ENCODE measurements at regions not wholly inside any gene's neighbourhood (a gene's known extent, or its start where the extent isn't known, plus 50 kb on each side); places are given as distances from the start of the nearest gene placed in this dataset.
"Not testable (repeated sequence)": the region's sequence is repeated elsewhere in the genome, so short reads cannot be mapped to it uniquely, and the experiment has no call there.

GRCh38 chrX:150051096-150051495, 112.8 kb upstream of the EOLA2 start:
- ChIA-PET POLR2A (no interaction called here), CTCF (no interaction called here)

DNA sequence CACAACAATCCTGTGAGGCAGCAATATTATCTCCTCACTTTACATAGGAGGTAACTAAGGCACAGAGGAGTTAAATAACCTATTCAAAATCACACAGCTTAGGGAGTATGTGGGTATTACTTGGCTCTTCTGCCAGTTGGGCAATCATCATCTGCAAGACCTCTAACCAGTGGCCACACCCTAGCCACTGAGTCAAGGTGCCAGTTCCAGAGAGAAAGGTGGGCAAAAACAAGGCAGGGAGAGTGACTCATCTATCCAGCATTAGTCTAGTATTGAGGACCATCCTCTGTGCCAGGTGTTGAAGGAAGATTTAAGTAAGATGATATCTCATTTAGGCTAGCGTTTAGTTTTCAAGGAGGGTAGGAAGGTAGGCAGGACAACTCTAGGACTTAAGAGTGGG, 113.9 kb upstream of the EOLA2 start:
- CTCF ChIA-PET: no interaction called here
- POLR2A ChIA-PET: no interaction called here

DNA sequence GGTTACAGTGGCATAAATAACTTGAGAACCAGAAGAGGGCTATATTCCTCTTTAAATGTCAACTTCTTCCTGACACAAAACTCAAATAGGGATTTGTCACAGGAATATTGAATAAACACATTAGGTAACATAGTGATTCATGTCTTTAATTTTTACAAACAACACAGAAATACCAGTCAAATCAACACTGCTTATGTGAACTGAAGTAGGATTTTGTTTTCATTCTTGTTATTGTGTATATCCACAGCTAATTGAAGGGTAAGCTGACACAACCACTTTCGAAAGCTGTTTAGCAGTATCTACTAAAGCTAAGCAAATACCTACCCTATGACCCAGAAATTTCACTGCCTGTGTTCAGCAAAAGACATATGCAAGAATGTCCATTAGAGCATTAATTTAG, 120.4 kb upstream of the EOLA2 start:
- CTCF ChIA-PET: no interaction called here
- POLR2A ChIA-PET: no interaction called here

DNA sequence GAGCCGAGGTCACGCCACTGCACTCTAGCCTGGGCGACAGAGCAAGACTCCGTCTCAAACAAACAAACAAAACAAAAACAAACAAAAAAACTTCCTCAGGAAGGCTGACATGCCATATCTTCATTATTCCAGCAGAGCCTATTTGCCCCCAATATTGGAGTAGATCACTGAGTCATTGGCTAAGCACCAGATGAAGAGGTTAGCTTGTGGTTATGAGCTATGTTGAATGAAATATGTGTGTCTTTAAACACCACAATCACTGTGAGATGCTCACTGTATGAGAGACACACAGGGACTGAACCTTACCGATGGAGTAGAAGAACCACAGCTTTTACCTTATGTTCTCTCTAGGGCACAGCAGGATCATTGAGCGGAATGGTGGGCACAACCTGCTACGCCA, 122.1 kb upstream of the EOLA2 start:
- POLR2A ChIA-PET: no interaction called here
- CTCF ChIA-PET: no interaction called here

DNA sequence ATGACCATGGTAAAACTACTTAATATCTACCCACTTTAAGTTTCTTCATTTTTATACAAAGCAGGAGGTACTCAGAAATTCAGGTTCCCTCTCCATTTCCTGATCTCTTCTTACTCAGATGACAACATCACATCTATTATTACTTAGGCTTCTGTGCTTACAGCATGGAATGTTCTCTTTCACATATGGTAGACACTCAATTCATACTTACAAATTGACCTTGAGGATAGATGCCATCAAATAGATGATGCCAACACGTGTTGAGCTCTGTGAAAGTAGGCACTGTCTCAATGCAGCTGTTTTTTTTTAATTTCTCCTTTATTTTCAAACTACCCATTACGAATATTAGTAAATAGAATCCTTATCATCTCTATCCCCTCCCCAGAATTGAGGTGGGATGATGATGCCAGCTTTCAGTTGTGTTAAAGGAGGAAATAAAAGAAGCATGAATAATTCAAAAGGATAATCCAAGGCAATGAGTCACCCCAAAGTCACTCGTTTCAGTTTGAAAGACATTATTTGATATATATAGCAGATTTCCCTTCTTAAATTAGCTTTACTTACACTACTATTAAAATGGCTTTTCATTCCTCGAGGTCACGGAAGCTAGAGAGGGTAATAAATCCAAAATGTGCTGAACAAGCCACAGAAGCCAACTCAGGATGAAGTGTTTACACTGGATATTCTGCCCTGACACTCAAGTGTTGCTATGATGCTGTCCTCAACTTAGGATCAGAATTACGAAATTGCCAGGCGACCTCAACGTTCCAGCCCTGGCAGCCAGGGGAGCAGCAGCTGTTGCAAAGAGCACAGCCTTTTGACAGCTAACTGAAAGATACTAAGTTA, 124.2 kb upstream of the EOLA2 start:
- POLR2A ChIA-PET: no interaction called here
- CTCF ChIA-PET: no interaction called here

DNA sequence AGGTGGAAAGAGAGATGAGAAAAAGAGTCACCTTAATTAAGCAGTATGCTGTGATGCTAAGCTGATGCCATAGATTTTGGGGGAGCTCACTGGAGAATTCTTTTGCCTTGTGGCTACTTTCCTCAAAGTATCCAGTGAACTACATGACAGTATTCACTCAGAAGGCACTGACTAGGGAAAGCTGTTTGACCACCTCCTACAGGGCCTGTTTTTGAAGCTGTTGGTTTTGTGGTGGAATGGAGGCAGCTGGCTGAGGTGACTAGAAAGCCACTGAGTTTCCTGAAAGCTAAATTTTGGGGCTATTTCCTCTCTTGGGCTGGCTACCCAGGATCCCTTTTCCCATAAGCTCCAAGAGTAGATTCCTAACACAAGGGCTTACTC, 124.8 kb upstream of the EOLA2 start:
- CTCF ChIA-PET: no interaction called here
- POLR2A ChIA-PET: no interaction called here

DNA sequence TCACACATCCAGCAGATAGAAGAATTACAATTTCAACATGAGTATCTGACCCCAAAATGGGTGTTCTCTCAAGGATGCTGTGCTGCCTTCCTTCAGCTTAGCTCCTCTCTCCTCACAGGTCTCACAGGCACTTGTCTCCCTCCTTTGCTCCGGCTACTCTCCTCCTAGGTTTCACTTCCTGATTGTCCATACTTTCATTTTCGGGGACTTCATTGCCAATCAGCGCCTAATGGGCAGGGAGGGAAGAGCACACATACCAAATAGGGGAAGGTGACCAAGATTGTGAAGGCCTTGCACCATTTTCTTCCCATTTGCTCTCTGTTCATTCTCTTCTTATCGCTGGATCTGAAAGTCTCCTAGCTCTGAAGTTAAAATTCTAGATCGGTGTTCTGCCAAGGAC, 125.4 kb upstream of the EOLA2 start:
- ChIA-PET CTCF (no interaction called here), POLR2A (no interaction called here)

DNA sequence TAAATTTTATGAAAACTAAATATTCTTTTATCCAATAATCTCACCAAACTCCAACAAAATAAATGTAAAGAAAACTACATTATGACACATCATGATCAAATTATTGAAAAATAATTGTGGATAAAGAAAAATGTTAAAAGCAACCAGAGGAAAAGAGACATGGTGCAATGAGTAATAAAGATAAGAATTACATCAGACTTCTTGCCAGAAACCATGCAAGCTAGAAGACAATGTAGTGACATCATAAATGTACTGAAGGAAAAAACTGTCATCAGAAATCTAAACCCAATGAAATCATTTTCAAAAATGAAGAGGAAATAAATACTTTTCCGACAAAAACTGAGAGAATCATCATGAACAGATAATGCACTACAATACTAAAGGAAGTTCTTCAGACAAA, 135.9 kb upstream of the EOLA2 start:
- ChIA-PET CTCF (no interaction called here), POLR2A (no interaction called here)

DNA sequence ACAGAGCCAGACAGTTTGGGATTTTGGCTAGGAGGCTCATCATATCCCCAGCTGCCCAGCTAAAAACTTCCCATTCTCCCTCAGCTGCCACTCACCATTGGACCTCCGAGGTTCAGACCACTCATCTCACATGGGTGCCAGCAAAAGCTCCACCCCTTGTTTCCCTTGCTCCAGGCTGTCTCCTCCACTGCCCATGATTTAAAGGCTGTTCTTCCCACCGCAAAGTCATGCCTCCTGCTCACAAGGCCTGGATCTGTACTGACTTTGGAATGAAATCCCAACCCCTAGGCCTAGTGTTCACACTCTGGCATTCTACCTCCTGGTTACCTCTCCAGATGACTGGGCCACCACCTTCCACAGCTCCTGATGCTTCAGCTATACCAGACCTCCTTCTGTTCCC, 142.2 kb upstream of the EOLA2 start:
- POLR2A ChIA-PET: no interaction called here
- CTCF ChIA-PET: no interaction called here

DNA sequence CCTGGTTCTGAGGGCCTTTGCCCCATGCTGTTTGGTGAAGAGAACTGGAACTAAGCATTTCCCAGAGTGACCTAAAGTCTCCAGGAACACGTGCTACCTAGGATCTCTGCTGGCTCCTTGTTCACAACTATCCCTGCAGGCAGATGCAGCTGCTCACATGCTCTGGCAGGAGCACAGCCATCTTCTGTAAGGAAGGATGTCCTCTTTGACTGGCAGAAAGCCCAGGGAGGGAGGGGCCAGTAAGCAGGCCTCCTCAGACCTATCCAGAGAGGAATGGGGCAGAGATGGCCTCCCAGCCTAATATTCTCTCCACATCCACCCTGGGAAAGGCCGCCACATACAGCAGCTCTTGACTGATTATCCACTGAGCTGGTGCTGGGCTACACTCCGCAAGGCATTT, 142.8 kb upstream of the EOLA2 start:
- ChIA-PET POLR2A (no interaction called here), CTCF (no interaction called here)

- CTCF ChIA-PET: no interaction called here
- POLR2A ChIA-PET: no interaction called here
These were observed 146.4 kb upstream of the EOLA2 start for GRCh38 chrX:150084496-150085229.

DNA sequence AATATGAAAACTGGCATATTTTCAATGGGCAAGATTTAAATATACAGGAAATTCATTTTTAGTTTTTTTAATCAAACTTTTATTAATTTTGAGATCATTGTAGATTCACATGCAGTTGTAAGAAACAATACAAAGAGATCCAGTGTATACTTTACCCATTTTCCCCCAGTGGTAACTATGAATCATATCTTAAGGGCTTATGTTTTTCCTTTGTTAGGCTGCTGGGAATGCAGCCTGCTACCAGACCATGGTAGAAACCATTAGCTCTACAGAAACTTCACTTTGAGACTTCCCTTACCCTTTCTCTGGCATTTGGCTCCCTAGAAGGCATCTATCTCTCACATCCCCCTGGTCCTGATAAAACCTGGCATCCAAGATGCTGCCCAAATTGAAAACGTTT, 147.6 kb upstream of the EOLA2 start:
- POLR2A ChIA-PET: no interaction called here
- CTCF ChIA-PET: no interaction called here

GRCh38 chrX:150086371-150086770, 148.1 kb upstream of the EOLA2 start:
- ChIA-PET POLR2A (no interaction called here), CTCF (no interaction called here)

- ChIA-PET POLR2A (no interaction called here), CTCF (no interaction called here)
These were observed 149.3 kb upstream of the EOLA2 start for GRCh38 chrX:150087612-150088011.

GRCh38 chrX:150088042-150088441, 149.8 kb upstream of the EOLA2 start:
- CTCF ChIA-PET: no interaction called here
- POLR2A ChIA-PET: no interaction called here

GRCh38 chrX:150088766-150089518, 150.7 kb upstream of the EOLA2 start:
- ChIA-PET POLR2A (no interaction called here), CTCF (no interaction called here)

GRCh38 chrX:150091300-150091699, 153.0 kb upstream of the EOLA2 start:
- CTCF ChIA-PET, POLR2A ChIA-PET: not testable (repeated sequence)

DNA sequence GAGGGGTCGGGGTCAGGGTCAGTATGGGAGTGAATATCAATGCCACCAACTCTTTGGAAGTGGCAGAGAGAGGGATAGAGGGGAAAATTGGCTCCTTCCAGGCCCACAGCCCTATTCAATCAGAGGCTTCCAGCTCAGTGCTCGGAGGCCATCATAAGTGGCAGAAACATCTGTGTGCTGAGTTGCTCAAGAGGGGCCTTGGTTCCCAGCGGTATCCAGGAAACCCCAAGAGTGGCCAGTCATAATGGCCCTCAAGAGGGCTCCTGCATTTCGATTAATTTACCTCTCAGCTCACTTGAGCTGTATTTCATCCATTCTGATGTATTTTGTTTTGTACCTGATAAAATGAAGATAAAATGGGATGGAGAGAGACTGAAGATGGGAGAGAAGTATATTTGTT, 154.3 kb upstream of the EOLA2 start:
- CTCF ChIA-PET: no interaction called here
- POLR2A ChIA-PET: no interaction called here

DNA sequence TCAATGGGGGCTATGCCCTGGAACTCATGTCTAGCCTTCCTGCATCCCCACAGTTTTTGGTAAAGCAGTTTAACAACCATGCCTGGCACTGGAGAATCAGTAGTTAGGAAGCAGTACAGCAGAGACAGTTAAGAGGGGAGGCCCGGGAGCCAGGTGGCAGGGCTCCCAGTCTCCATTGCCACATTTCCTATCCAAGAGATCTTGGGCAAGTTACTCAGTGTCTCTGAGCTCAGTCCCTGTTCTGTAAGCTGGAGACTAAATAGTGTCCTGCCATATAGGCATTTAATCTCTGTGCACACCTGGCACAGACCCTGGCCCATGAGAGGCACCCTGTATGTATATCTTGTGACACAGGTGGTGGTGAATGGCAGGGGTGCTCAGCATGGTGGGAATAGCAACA, 156.1 kb upstream of the EOLA2 start:
- ChIA-PET CTCF (no interaction called here), POLR2A (no interaction called here)

DNA sequence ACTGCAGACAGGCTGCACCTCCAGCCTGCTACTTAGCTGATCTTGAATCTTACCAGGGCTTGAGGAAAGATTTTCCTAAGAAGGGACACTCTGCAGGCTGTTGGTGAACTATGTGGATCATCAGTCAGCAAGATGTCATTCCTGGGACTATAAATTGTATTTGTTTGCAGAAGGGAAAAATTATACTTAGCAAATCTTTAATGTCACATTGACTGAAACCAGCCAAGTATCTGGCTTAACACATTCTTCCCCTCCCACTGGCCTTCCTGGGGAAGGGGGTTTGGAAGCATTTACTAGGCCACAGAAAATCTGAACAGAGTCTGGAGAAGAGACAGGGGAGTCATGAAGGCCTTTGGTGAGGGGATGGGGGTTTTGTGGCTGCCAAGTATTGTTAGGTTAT, 156.7 kb upstream of the EOLA2 start:
- CTCF ChIA-PET: no interaction called here
- POLR2A ChIA-PET: no interaction called here

- ChIA-PET CTCF (no interaction called here), POLR2A (no interaction called here)
These were observed 161.0 kb upstream of the EOLA2 start for GRCh38 chrX:150099316-150099715.

DNA sequence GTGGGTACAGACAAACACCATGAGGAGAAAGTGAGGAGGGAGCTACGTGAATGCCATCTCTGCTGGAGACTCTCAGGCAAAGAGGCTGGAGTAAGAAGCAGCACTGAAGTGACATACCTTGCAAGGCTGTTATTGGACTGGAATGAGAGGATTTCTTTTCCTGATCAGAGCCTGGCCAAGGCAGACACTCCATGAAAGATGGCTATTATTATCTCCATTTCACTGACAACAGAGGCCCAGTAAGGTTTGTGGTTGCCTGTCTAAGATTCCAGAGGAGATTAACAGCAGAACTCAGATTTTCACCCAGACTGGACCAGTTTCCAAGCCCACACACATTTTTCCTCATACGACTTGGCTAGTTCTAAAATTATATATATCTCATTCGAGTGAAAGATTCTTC, 162.0 kb upstream of the EOLA2 start:
- ChIA-PET POLR2A (no interaction called here), CTCF (no interaction called here)

All from activated CD8-positive, alpha-beta memory T cell treated with anti-CD3 and anti-CD28 coated beads for 36 hours (primary cell).